GM23248 (cell line): ENCODE measurements at regions not wholly inside any gene's neighbourhood (a gene's known extent, or its start where the extent isn't known, plus 50 kb on each side); places are given as distances from the start of the nearest gene placed in this dataset.
"Not testable (repeated sequence)": the region's sequence is repeated elsewhere in the genome, so short reads cannot be mapped to it uniquely, and the experiment has no call there.

ENCODE experiments used
- DNase-seq: peaks from one replicate; pipeline ENCODE4 v3.0.0-alpha.2; 2015
- H2AFZ ChIP-seq: fragments of 200-600 bp; sonication (generic); 2 replicates; pipeline ENCODE4 v1.6.1; 2016; ENCODE audit warnings: antibody characterized with exemption
- H3F3A ChIP-seq: fragments of 200-600 bp; sonication (generic); 2 replicates; pipeline ENCODE4 v1.6.1; 2016; ENCODE audit warnings: mild to moderate bottlenecking, antibody characterized with exemption, mixed run types; ENCODE audit not compliant: insufficient read depth
- H3K27ac ChIP-seq: fragments of 200-600 bp; sonication (generic); 2 replicates; pipeline ENCODE4 v1.5.1; 2016; ENCODE audit warnings: mild to moderate bottlenecking
- H3K27me3 ChIP-seq: fragments of 200-600 bp; sonication (generic); replicated peaks from 2 replicates; pipeline ENCODE4 v1.6.1; 2016; ENCODE audit warnings: mild to moderate bottlenecking; ENCODE audit not compliant: insufficient read depth
- H3K36me3 ChIP-seq: fragments of 200-600 bp; sonication (generic); 2 replicates; pipeline ENCODE4 v1.6.1; 2016; ENCODE audit warnings: low read depth, mild to moderate bottlenecking
- H3K4me1 ChIP-seq: fragments of 200-600 bp; sonication (generic); 2 replicates; pipeline ENCODE4 v1.6.1; 2016; ENCODE audit warnings: mild to moderate bottlenecking; ENCODE audit not compliant: insufficient read depth
- H3K4me2 ChIP-seq: fragments of 200-600 bp; sonication (generic); one replicate; pipeline ENCODE4 v1.6.1; 2016; ENCODE audit warnings: mild to moderate bottlenecking; ENCODE audit not compliant: unreplicated experiment
- H3K4me3 ChIP-seq: fragments of 200-600 bp; sonication (generic); 2 replicates; pipeline ENCODE4 v1.5.1; 2016; ENCODE audit warnings: mild to moderate bottlenecking
- H3K79me2 ChIP-seq: fragments of 200-600 bp; sonication (generic); 2 replicates; pipeline ENCODE4 v1.6.1; 2016; ENCODE audit warnings: mild to moderate bottlenecking; ENCODE audit not compliant: insufficient read depth
- H3K9ac ChIP-seq: fragments of 200-600 bp; sonication (generic); 2 replicates; pipeline ENCODE4 v1.6.1; 2016; ENCODE audit warnings: mild to moderate bottlenecking
- H3K9me2 ChIP-seq: fragments of 200-600 bp; sonication (generic); 2 replicates; pipeline ENCODE4 v1.6.1; 2016; ENCODE audit warnings: mixed run types, mild to moderate bottlenecking, moderate library complexity; ENCODE audit not compliant: insufficient read depth
- H3K9me3 ChIP-seq: fragments of 200-600 bp; sonication (generic); one replicate; pipeline ENCODE4 v1.6.1; 2017; ENCODE audit warnings: low read depth
- H4K20me1 ChIP-seq: fragments of 200-600 bp; sonication (generic); 2 replicates; pipeline ENCODE4 v1.6.0; 2016; ENCODE audit not compliant: insufficient read depth
- EZH2 ChIP-seq: fragments of 200-600 bp; sonication (generic); IDR thresholded peaks from 2 replicates; pipeline ENCODE4 v1.6.1; 2018; ENCODE audit warnings: antibody characterized with exemption, mild to moderate bottlenecking; ENCODE audit not compliant: insufficient read depth, poor library complexity, severe bottlenecking
- EZH2phosphoT487 ChIP-seq: fragments of 200-600 bp; sonication (generic); IDR thresholded peaks from 2 replicates; pipeline ENCODE4 v1.6.1; 2018; ENCODE audit warnings: antibody characterized with exemption, moderate library complexity, mild to moderate bottlenecking, low read depth; ENCODE audit not compliant: insufficient read depth
- WGBS, 2 experiments: methylation state at CpG; one replicate each; pipeline ENCODE4 v1.1.6; 2015 to 2017; ENCODE audit warnings: low lambda C conversion rate in 2 of 2, low coverage in 1 of 2; ENCODE audit errors: missing lambda C conversion rate in 2 of 2; 5-methylcytosine and 5-hydroxymethylcytosine counted together
- in situ Hi-C: fragments of 300-500 bp; cut with MboI; formaldehyde crosslinking; loops from 2 replicates; pipeline ENCODE4 v1.15.0; 2020

GRCh38 chr1:245056913-245057312 is 97.9 kb upstream of the KIF26B start:
- Histone ChIP-seq H3K79me2 (no peaks in the 10 kb centered on the region), H3K9me3 (no peaks in the 10 kb centered on the region), H3K36me3 (no peaks in the 10 kb centered on the region), H3F3A (no peaks in the 10 kb centered on the region), H4K20me1 (no peaks in the 10 kb centered on the region), H3K27ac (no peak overlapping the region), H2AFZ (no peak overlapping the region), H3K4me2 (no peak overlapping the region), H3K9ac (no peak overlapping the region), H3K9me2 (no peaks in the 10 kb centered on the region), H3K27me3 (no peaks in the 10 kb centered on the region), H3K4me1 (no peaks in the 10 kb centered on the region), H3K4me3 (no peak overlapping the region)
- WGBS, 2 experiments = 91 to 94% methylated on average over 7 of the region's 7 CpGs
- in situ Hi-C loops = no loop called here
- TF ChIP-seq EZH2phosphoT487 (no peak), EZH2 (no peak)
- no peak for DNase-seq

- H3K4me2 ChIP-seq, H3K9ac ChIP-seq, in situ Hi-C loops, H3K9me3 ChIP-seq, H3K9me2 ChIP-seq, H3K4me3 ChIP-seq, H3K4me1 ChIP-seq, H3K27me3 ChIP-seq, DNase-seq, H3K27ac ChIP-seq, H2AFZ ChIP-seq, H4K20me1 ChIP-seq, H3K36me3 ChIP-seq, H3F3A ChIP-seq, H3K79me2 ChIP-seq: not testable (repeated sequence)
- 95 to 99% methylated on average over 5 of the region's 5 CpGs for WGBS, 2 experiments
These were observed 98.5 kb upstream of the KIF26B start for GRCh38 chr1:245056296-245056695.

GRCh38 chr1:245055752-245056151 is 99.0 kb upstream of the KIF26B start:
- WGBS, 2 experiments = 51 to 60% methylated on average over 4 of the region's 4 CpGs
- TF ChIP-seq EZH2phosphoT487 (no peak), EZH2 (no peak)
- no peak for DNase-seq

GRCh38 chr1:245054507-245055270 is 100.1 kb upstream of the KIF26B start:
- in situ Hi-C loops = no loop called here
- no peaks in the 10 kb centered on the region for H3K27me3 ChIP-seq
- WGBS, 2 experiments = 94 to 97% methylated on average over 11 of the region's 11 CpGs

More at GRCh38 chr1:245055752-245056151, 99.0 kb upstream of the KIF26B start:
- Histone ChIP-seq H3K4me2 (no peak overlapping the region), H2AFZ (no peak overlapping the region), H3K4me3 (no peak overlapping the region), H3K4me1 (no peaks in the 10 kb centered on the region), H3K9me2 (no peaks in the 10 kb centered on the region), H3F3A (no peaks in the 10 kb centered on the region), H3K27me3 (no peaks in the 10 kb centered on the region), H3K36me3 (no peaks in the 10 kb centered on the region), H3K9me3 (no peaks in the 10 kb centered on the region), H4K20me1 (no peaks in the 10 kb centered on the region), H3K27ac (no peak overlapping the region), H3K79me2 (no peaks in the 10 kb centered on the region), H3K9ac (no peak overlapping the region)
- in situ Hi-C loops = no loop called here

More at GRCh38 chr1:245054507-245055270, 100.1 kb upstream of the KIF26B start:
- no peak for TF ChIP-seq EZH2
- no peak for TF ChIP-seq EZH2phosphoT487
- H3F3A ChIP-seq = no peaks in the 10 kb centered on the region
- H3K4me1 ChIP-seq = no peaks in the 10 kb centered on the region
- no peaks in the 10 kb centered on the region for H3K9me3 ChIP-seq
- H3K9ac ChIP-seq = no peak overlapping the region
- no peak overlapping the region for H3K4me2 ChIP-seq
- no peaks in the 10 kb centered on the region for H3K79me2 ChIP-seq
- H3K27ac ChIP-seq = no peak overlapping the region
- H4K20me1 ChIP-seq = no peaks in the 10 kb centered on the region
- DNase-seq = no peak
- H2AFZ ChIP-seq = no peak overlapping the region
- H3K36me3 ChIP-seq = no peaks in the 10 kb centered on the region
- no peaks in the 10 kb centered on the region for H3K9me2 ChIP-seq
- no peak overlapping the region for H3K4me3 ChIP-seq
